ENCODE measurements at regions not wholly inside any gene's neighbourhood (a gene's known extent, or its start where the extent isn't known, plus 50 kb on each side); places are given as distances from the start of the nearest gene placed in this dataset.
"Not testable (repeated sequence)": the region's sequence is repeated elsewhere in the genome, so short reads cannot be mapped to it uniquely, and the experiment has no call there.

- DNase-seq (ENCODE audit: low spot score): not testable (repeated sequence)
Observed at GRCh38 chr9:87041553-87042235, 94.4 kb upstream of the GAS1 start.

- DNase-seq (ENCODE audit: low spot score): not testable (repeated sequence)
Observed at GRCh38 chr9:87049929-87050608, 102.8 kb upstream of the GAS1 start.

GRCh38 chr9:87054999-87055686, 107.8 kb upstream of the GAS1 start:
- no peak for DNase-seq (ENCODE audit: low spot score)

- DNase-seq (ENCODE audit: low spot score): no peak
Observed at GRCh38 chr9:87059772-87060171, 112.5 kb upstream of the GAS1 start.

GRCh38 chr9:87062746-87063145, 115.4 kb upstream of the GAS1 start:
- DNase-seq (ENCODE audit: low spot score): no peak

GRCh38 chr9:87063246-87063645, 115.9 kb upstream of the GAS1 start:
- DNase-seq (ENCODE audit: low spot score): no peak

GRCh38 chr9:87063871-87064270, 116.6 kb upstream of the GAS1 start:
- DNase-seq (ENCODE audit: low spot score): no peak

- no peak for DNase-seq (ENCODE audit: low spot score)
Observed at GRCh38 chr9:87064311-87064710, 117.0 kb upstream of the GAS1 start.

GRCh38 chr9:87065981-87066380, 118.7 kb upstream of the GAS1 start:
- no peak for DNase-seq (ENCODE audit: low spot score)

GRCh38 chr9:87067426-87067825, 120.1 kb upstream of the GAS1 start:
- DNase-seq (ENCODE audit: low spot score): no peak

GRCh38 chr9:87068177-87068840, 121.0 kb upstream of the GAS1 start:
- DNase-seq (ENCODE audit: low spot score): no peak

GRCh38 chr9:87069690-87070089, 122.4 kb upstream of the GAS1 start:
- no peak for DNase-seq (ENCODE audit: low spot score)

- DNase-seq (ENCODE audit: low spot score): no peak
Observed at GRCh38 chr9:87070336-87070735, 123.0 kb upstream of the GAS1 start.

GRCh38 chr9:87071473-87071872, 124.2 kb upstream of the GAS1 start:
- no peak for DNase-seq (ENCODE audit: low spot score)

- DNase-seq (ENCODE audit: low spot score): no peak
Observed at GRCh38 chr9:87073692-87074091, 126.4 kb upstream of the GAS1 start.

- no peak for DNase-seq (ENCODE audit: low spot score)
Observed at GRCh38 chr9:87075537-87075936, 128.2 kb upstream of the GAS1 start.

GRCh38 chr9:87076825-87077224, 129.5 kb upstream of the GAS1 start:
- no peak for DNase-seq (ENCODE audit: low spot score)

- no peak for DNase-seq (ENCODE audit: low spot score)
Observed at GRCh38 chr9:87077986-87078385, 130.7 kb upstream of the GAS1 start.

- no peak for DNase-seq (ENCODE audit: low spot score)
Observed at GRCh38 chr9:87080512-87081264, 133.4 kb upstream of the GAS1 start.

- no peak for DNase-seq (ENCODE audit: low spot score)
Observed at GRCh38 chr9:87081503-87081902, 134.2 kb upstream of the GAS1 start.

- DNase-seq (ENCODE audit: low spot score): no peak
Observed at GRCh38 chr9:87083986-87084385, 136.7 kb upstream of the GAS1 start.

GRCh38 chr9:87084407-87084806, 137.1 kb upstream of the GAS1 start:
- no peak for DNase-seq (ENCODE audit: low spot score)
